CD14-positive monocyte (primary cell): ENCODE measurements at regions not wholly inside any gene's neighbourhood (a gene's known extent, or its start where the extent isn't known, plus 50 kb on each side); places are given as distances from the start of the nearest gene placed in this dataset.

ENCODE experiments used
- DNase-seq, 3 donors: peaks; one replicate each; pipeline ENCODE4 v3.0.0-alpha.2; 2011 to 2022
- H2AFZ ChIP-seq: 2 replicates; pipeline ENCODE4 v1.6.0; 2012; ENCODE audit warnings: mild to moderate bottlenecking, low read depth, low read length, inconsistent platforms; ENCODE audit not compliant: insufficient read depth, poor library complexity, severe bottlenecking
- H3K27ac ChIP-seq, 2 donors: 1 replicate in 1 of 2; 2 replicates in 1 of 2; pipeline ENCODE4 v1.5.1; 2012 to 2013; ENCODE audit warnings: low read length in 2 of 2, control low read depth in 1 of 2, inconsistent platforms in 1 of 2, low read depth in 1 of 2, mild to moderate bottlenecking in 1 of 2
- H3K27me3 ChIP-seq, 2 donors: one replicate each; pipeline versions ENCODE4 v1.6.0 to v1.6.1; 2011 to 2013; ENCODE audit warnings: low read length in 2 of 2; ENCODE audit not compliant: control insufficient read depth in 2 of 2, insufficient read depth in 2 of 2
- H3K36me3 ChIP-seq, 2 donors: replicated peaks in 1 of 2; 1 replicate in 1 of 2; 2 replicates in 1 of 2; pipeline versions ENCODE4 v1.5.1 to v1.6.1; 2012 to 2013; ENCODE audit warnings: low read length in 2 of 2, control low read depth in 1 of 2, inconsistent platforms in 1 of 2, mild to moderate bottlenecking in 1 of 2; ENCODE audit not compliant: insufficient read depth in 2 of 2, control insufficient read depth in 1 of 2
- H3K4me1 ChIP-seq, 2 donors: 1 replicate in 1 of 2; 2 replicates in 1 of 2; pipeline versions ENCODE4 v1.5.1 to v1.6.1; 2012 to 2013; ENCODE audit warnings: low read length in 2 of 2, control low read depth in 1 of 2, inconsistent platforms in 1 of 2, mild to moderate bottlenecking in 1 of 2, moderate library complexity in 1 of 2; ENCODE audit not compliant: insufficient read depth in 2 of 2, control insufficient read depth in 1 of 2
- H3K4me2 ChIP-seq: replicated peaks from 2 replicates; pipeline ENCODE3; 2012; ENCODE audit warnings: low read length, moderate library complexity, mild to moderate bottlenecking; ENCODE audit not compliant: poor library complexity, severe bottlenecking; ENCODE audit errors: extremely low read depth
- H3K4me3 ChIP-seq, 3 experiments: fragments of 200-600 bp in 1 of 3; sonication (generic) in 1 of 3; replicated peaks in 1 of 3; 1 replicate in 2 of 3; 2 replicates in 1 of 3; pipeline ENCODE4 v1.5.1; 2011 to 2013; ENCODE audit warnings: low read length in 3 of 3, mild to moderate bottlenecking in 3 of 3, control low read depth in 2 of 3, low read depth in 2 of 3, inconsistent platforms in 1 of 3, moderate library complexity in 1 of 3
- H3K79me2 ChIP-seq: 2 replicates; pipeline ENCODE4 v1.6.0; 2012; ENCODE audit warnings: mild to moderate bottlenecking, control low read depth, inconsistent platforms, low read length, moderate library complexity; ENCODE audit not compliant: insufficient read depth
- H3K9ac ChIP-seq: 2 replicates; pipeline ENCODE4 v1.6.0; 2017; ENCODE audit warnings: low read length, mild to moderate bottlenecking; ENCODE audit not compliant: insufficient read depth, poor library complexity, severe bottlenecking
- H3K9me3 ChIP-seq, 2 donors: replicated peaks in 1 of 2; 1 replicate in 1 of 2; 2 replicates in 1 of 2; pipeline versions ENCODE4 v1.5.1 to v1.6.1; 2012 to 2013; ENCODE audit warnings: low read length in 2 of 2, control low read depth in 1 of 2; ENCODE audit not compliant: control insufficient read depth in 1 of 2, insufficient read depth in 1 of 2
- H4K20me1 ChIP-seq: 2 replicates; pipeline ENCODE4 v1.6.0; 2012; ENCODE audit warnings: mild to moderate bottlenecking, low read length, control low read depth, moderate library complexity; ENCODE audit not compliant: insufficient read depth
- H3K27ac Mint-ChIP-seq, 7 donors: one replicate each; pipeline ENCODE4 v1.8.0; 2020; ENCODE audit warnings: mild to moderate bottlenecking in 7 of 7, mixed read lengths in 7 of 7, moderate library complexity in 6 of 7, inconsistent platforms in 2 of 7
- H3K27me3 Mint-ChIP-seq, 3 donors: one replicate each; pipeline ENCODE4 v1.8.0; 2021 to 2022; ENCODE audit warnings: low read depth in 3 of 3, mild to moderate bottlenecking in 3 of 3, mixed read lengths in 3 of 3, moderate library complexity in 3 of 3, inconsistent platforms in 1 of 3
- H3K36me3 Mint-ChIP-seq, 2 donors: one replicate each; pipeline ENCODE4 v1.8.0; 2020; ENCODE audit warnings: mixed read lengths in 2 of 2, inconsistent platforms in 1 of 2, mild to moderate bottlenecking in 1 of 2
- H3K4me1 Mint-ChIP-seq: one replicate; pipeline ENCODE4 v1.8.0; 2020; ENCODE audit warnings: mild to moderate bottlenecking, mixed read lengths
- H3K4me3 Mint-ChIP-seq, 2 donors: one replicate each; pipeline ENCODE4 v1.8.0; 2020; ENCODE audit warnings: mild to moderate bottlenecking in 2 of 2, mixed read lengths in 2 of 2, moderate library complexity in 1 of 2
- H3K9me3 Mint-ChIP-seq, 7 donors: one replicate each; pipeline ENCODE4 v1.8.0; 2020 to 2022; ENCODE audit warnings: mixed read lengths in 7 of 7, mild to moderate bottlenecking in 6 of 7, moderate library complexity in 6 of 7, inconsistent platforms in 2 of 7
- WGBS: methylation state at CpG from one replicate; pipeline ENCODE4 v1.1.5; 2013; ENCODE audit warnings: missing lambda C conversion rate; ENCODE audit not compliant: insufficient coverage; 5-methylcytosine and 5-hydroxymethylcytosine counted together
- intact Hi-C, 2 donors: fragments of 100-400 bp; cut with micrococcal nuclease; formaldehyde crosslinking; loops; one replicate each; pipeline versions ENCODE4 v1.15.0 to v1.15.1; 2023
- TF ChIP-seq, protein P1 (sequence below): fragments of 200-600 bp; IDR thresholded peaks from one replicate; pipeline ENCODE4 v1.8.0; 2022; ENCODE audit warnings: antibody characterized with exemption, mild to moderate bottlenecking

DNA sequence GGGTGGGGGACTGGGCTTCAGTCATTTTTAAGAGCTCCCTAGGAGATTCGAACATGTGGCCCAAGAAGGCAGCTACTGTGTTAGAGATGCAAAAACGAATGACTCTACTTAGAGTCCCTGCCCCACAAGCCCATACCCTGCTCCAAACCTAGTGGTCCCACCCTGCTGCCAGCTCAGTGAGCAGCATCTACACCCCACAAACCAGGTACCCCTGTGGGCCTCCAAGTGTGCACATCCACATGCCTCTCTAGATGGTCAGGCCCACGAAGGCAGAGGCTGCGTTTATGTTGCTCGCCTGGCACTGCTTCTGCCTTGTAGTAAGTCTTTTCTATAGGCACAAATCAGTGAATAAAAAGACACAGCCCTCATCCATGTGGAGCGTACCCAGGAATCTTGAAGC, 112.6 kb downstream of the PDCL3 start:
- H3K27ac Mint-ChIP-seq = no peak overlapping the region
- Histone ChIP-seq H3K36me3 (no peaks in the 10 kb centered on the region), H3K4me2 (no peak overlapping the region), H3K4me1 (no peaks in the 10 kb centered on the region), H3K4me3 (no peak overlapping the region), H4K20me1 (no peaks in the 10 kb centered on the region), H3K9me3 (no peaks in the 10 kb centered on the region), H3K9ac (no peak overlapping the region), H3K27me3 (no peaks in the 10 kb centered on the region), H3K79me2 (no peaks in the 10 kb centered on the region), H2AFZ (no peak overlapping the region), H3K27ac (no peak overlapping the region)
- H3K36me3 Mint-ChIP-seq = no peaks in the 10 kb centered on the region
- peaks cover 2 to 5% (median 3%) of the 10 kb centered on the region in 3 donors for H3K27me3 Mint-ChIP-seq
- DNase-seq = no peak
- H3K9me3 Mint-ChIP-seq = peaks cover 0 to 2% (median 0%) of the 10 kb centered on the region in 7 donors
- intact Hi-C loops = no loop called here
- H3K4me3 Mint-ChIP-seq = no peak overlapping the region
- TF ChIP-seq, protein P1, sequence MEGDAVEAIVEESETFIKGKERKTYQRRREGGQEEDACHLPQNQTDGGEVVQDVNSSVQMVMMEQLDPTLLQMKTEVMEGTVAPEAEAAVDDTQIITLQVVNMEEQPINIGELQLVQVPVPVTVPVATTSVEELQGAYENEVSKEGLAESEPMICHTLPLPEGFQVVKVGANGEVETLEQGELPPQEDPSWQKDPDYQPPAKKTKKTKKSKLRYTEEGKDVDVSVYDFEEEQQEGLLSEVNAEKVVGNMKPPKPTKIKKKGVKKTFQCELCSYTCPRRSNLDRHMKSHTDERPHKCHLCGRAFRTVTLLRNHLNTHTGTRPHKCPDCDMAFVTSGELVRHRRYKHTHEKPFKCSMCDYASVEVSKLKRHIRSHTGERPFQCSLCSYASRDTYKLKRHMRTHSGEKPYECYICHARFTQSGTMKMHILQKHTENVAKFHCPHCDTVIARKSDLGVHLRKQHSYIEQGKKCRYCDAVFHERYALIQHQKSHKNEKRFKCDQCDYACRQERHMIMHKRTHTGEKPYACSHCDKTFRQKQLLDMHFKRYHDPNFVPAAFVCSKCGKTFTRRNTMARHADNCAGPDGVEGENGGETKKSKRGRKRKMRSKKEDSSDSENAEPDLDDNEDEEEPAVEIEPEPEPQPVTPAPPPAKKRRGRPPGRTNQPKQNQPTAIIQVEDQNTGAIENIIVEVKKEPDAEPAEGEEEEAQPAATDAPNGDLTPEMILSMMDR = no peak
- 81% methylated on average over 4 of the region's 6 CpGs for WGBS
- no peaks in the 10 kb centered on the region for H3K4me1 Mint-ChIP-seq

DNA sequence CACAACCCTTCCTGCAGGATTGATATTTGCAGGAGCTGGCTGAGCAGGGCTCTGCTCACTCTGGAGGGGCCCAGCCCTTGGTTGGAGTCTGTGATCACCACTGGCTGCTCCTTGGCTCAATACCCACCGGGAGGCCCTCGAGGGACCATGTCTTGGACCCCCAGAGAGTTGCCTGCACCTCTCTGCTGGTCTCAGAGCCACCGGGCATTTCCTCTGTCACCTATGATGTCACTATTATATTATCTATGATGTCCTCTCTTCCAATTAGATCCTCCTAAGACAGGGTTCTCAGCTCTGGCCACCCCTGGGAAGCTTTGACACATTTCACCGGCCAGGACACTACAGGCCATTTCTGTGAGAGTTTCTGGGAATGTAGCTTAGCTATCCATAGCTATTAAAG, 113.1 kb downstream of the PDCL3 start:
- TF ChIP-seq, protein P1 = no peak
- no peak overlapping the region for H3K4me2 ChIP-seq
- H3K9me3 ChIP-seq = no peaks in the 10 kb centered on the region
- no peaks in the 10 kb centered on the region for H4K20me1 ChIP-seq
- Mint-ChIP-seq H3K4me3 (no peak overlapping the region), H3K27ac (no peak overlapping the region), H3K36me3 (no peaks in the 10 kb centered on the region), H3K4me1 (no peaks in the 10 kb centered on the region), H3K27me3 (peaks cover 0 to 5% (median 2%) of the 10 kb centered on the region in 3 donors), H3K9me3 (peaks cover 0 to 2% (median 0%) of the 10 kb centered on the region in 7 donors)
- no peaks in the 10 kb centered on the region for H3K36me3 ChIP-seq
- no peak overlapping the region for H3K4me3 ChIP-seq
- intact Hi-C loops = no loop called here
- H3K27ac ChIP-seq = no peak overlapping the region
- no peaks in the 10 kb centered on the region for H3K79me2 ChIP-seq
- H3K27me3 ChIP-seq = no peaks in the 10 kb centered on the region
- H3K4me1 ChIP-seq = no peaks in the 10 kb centered on the region
- no peak overlapping the region for H2AFZ ChIP-seq
- no peak for DNase-seq
- H3K9ac ChIP-seq = no peak overlapping the region
- 100% methylated on average over 1 of the region's 4 CpGs for WGBS
